KMS-11 (cell line): ENCODE measurements at regions not wholly inside any gene's neighbourhood (a gene's known extent, or its start where the extent isn't known, plus 50 kb on each side); places are given as distances from the start of the nearest gene placed in this dataset.

Experiments used
- H2AFZ ChIP-seq: fragments of 200-600 bp; sonication (generic); 2 replicates; pipeline ENCODE4 v1.6.1; 2016; ENCODE audit warnings: antibody characterized with exemption, mixed run types, low read depth
- H3K27ac ChIP-seq: fragments of 200-600 bp; sonication (generic); 2 replicates; pipeline ENCODE4 v1.6.1; 2016; ENCODE audit warnings: mild to moderate bottlenecking, mixed run types
- H3K27me3 ChIP-seq: fragments of 200-600 bp; sonication (generic); 2 replicates; pipeline ENCODE4 v1.6.1; 2017; ENCODE audit warnings: mild to moderate bottlenecking, low read depth, mixed run types, moderate library complexity; ENCODE audit not compliant: insufficient read depth
- H3K36me3 ChIP-seq: fragments of 200-600 bp; sonication (generic); 2 replicates; pipeline ENCODE4 v1.6.1; 2017; ENCODE audit warnings: mild to moderate bottlenecking, mixed run types; ENCODE audit not compliant: insufficient read depth
- H3K4me1 ChIP-seq: fragments of 200-600 bp; sonication (generic); 2 replicates; pipeline ENCODE4 v1.6.1; 2016; ENCODE audit warnings: mild to moderate bottlenecking, low read depth, mixed run types; ENCODE audit not compliant: poor library complexity, severe bottlenecking
- H3K4me2 ChIP-seq: fragments of 200-600 bp; sonication (generic); 2 replicates; pipeline ENCODE4 v1.7.0; 2016; ENCODE audit warnings: mild to moderate bottlenecking, mixed run types
- H3K4me3 ChIP-seq: fragments of 200-600 bp; sonication (generic); IDR thresholded peaks from 2 replicates; pipeline ENCODE4 v1.6.1; 2017; ENCODE audit warnings: low read depth, low read length, mixed read lengths; ENCODE audit not compliant: insufficient read depth
- H3K79me2 ChIP-seq: fragments of 200-600 bp; sonication (generic); 2 replicates; pipeline ENCODE4 v1.6.1; 2016; ENCODE audit warnings: low read depth, mixed run types; ENCODE audit not compliant: insufficient read depth
- H3K9ac ChIP-seq: fragments of 200-600 bp; sonication (generic); 2 replicates; pipeline ENCODE4 v1.6.1; 2016; ENCODE audit warnings: mild to moderate bottlenecking, mixed run types
- H4K20me1 ChIP-seq: fragments of 200-600 bp; sonication (generic); 2 replicates; pipeline ENCODE4 v1.6.1; 2016; ENCODE audit warnings: mild to moderate bottlenecking, mixed run types; ENCODE audit not compliant: insufficient read depth
- TF ChIP-seq, protein P1 (sequence below): fragments of 200-600 bp; sonication (generic); conservative IDR thresholded peaks from 2 replicates; pipeline ENCODE4 v1.6.1; 2017; ENCODE audit warnings: low read depth, mild to moderate bottlenecking, antibody characterized with exemption, low read length, moderate library complexity, mixed read lengths

- H4K20me1 ChIP-seq: no peaks in the 10 kb centered on the region
- H3K4me2 ChIP-seq: no peak overlapping the region
- H3K4me1 ChIP-seq: no peaks in the 10 kb centered on the region
- H3K36me3 ChIP-seq: no peaks in the 10 kb centered on the region
- H2AFZ ChIP-seq: no peak overlapping the region
- peaks cover 4% of the 10 kb centered on the region; the same call in 1 of the 2 replicates for H3K27me3 ChIP-seq
- no peak overlapping the region for H3K9ac ChIP-seq
- TF ChIP-seq, protein P1, sequence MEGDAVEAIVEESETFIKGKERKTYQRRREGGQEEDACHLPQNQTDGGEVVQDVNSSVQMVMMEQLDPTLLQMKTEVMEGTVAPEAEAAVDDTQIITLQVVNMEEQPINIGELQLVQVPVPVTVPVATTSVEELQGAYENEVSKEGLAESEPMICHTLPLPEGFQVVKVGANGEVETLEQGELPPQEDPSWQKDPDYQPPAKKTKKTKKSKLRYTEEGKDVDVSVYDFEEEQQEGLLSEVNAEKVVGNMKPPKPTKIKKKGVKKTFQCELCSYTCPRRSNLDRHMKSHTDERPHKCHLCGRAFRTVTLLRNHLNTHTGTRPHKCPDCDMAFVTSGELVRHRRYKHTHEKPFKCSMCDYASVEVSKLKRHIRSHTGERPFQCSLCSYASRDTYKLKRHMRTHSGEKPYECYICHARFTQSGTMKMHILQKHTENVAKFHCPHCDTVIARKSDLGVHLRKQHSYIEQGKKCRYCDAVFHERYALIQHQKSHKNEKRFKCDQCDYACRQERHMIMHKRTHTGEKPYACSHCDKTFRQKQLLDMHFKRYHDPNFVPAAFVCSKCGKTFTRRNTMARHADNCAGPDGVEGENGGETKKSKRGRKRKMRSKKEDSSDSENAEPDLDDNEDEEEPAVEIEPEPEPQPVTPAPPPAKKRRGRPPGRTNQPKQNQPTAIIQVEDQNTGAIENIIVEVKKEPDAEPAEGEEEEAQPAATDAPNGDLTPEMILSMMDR: no peak
- no peak overlapping the region for H3K27ac ChIP-seq
- H3K79me2 ChIP-seq: no peaks in the 10 kb centered on the region
- no peak overlapping the region for H3K4me3 ChIP-seq
These were observed 306.2 kb downstream of the MN1 start for GRCh38 chr22:27495325-27495724.

- Histone ChIP-seq H3K36me3 (no peaks in the 10 kb centered on the region), H2AFZ (no peak overlapping the region), H3K4me2 (no peak overlapping the region), H3K4me1 (no peaks in the 10 kb centered on the region), H3K79me2 (no peaks in the 10 kb centered on the region), H3K4me3 (no peak overlapping the region), H3K27ac (no peak overlapping the region), H3K27me3 (peaks cover 4% of the 10 kb centered on the region; the same call in 1 of the 2 replicates), H4K20me1 (no peaks in the 10 kb centered on the region), H3K9ac (no peak overlapping the region)
- TF ChIP-seq, protein P1: no peak
These were observed 302.4 kb downstream of the MN1 start for GRCh38 chr22:27499121-27499520.

DNA sequence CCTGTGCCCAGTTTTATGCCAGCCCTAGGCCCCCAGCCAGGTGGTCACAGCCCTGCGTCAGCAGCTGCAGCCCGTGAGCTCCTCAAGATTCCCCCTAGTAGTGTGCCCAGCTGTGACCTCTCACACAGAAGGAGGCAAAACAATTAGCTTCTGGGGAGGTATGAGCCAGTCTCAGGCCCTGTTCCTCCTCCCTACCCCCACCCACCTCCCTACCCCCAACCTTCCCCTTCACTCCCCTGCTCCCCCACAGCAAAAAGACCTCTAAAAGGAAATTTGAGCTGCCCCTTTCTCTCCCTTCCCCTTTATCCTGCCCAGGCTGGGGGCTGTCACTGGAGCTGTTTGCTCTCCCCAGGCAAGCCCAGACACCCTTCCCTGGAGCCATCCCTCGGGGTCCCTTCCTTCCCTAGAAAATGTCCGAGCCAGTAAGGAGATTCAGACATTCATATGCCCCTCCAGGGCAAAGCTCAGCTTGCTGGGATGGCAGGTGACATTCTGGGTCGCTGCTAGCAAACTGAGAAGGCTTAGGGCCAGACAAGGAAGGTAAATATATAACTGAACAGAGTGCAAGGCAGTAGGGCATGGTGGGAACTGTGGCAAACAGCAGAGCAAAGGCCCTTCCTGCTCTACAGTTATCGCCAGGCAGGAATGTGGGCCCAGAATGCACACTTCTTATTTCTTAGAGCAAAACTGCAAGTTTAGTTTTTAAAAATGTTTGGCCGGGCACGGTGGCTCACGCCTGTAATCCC, 300.2 kb downstream of the MN1 start:
- Histone ChIP-seq H3K4me2 (no peak overlapping the region), H3K27me3 (peaks cover 4% of the 10 kb centered on the region; the same call in 1 of the 2 replicates), H3K9ac (no peak overlapping the region), H3K4me3 (no peak overlapping the region), H3K4me1 (no peaks in the 10 kb centered on the region), H2AFZ (no peak overlapping the region), H3K27ac (no peak overlapping the region), H4K20me1 (no peaks in the 10 kb centered on the region), H3K36me3 (no peaks in the 10 kb centered on the region), H3K79me2 (no peaks in the 10 kb centered on the region)
- TF ChIP-seq, protein P1: no peak

DNA sequence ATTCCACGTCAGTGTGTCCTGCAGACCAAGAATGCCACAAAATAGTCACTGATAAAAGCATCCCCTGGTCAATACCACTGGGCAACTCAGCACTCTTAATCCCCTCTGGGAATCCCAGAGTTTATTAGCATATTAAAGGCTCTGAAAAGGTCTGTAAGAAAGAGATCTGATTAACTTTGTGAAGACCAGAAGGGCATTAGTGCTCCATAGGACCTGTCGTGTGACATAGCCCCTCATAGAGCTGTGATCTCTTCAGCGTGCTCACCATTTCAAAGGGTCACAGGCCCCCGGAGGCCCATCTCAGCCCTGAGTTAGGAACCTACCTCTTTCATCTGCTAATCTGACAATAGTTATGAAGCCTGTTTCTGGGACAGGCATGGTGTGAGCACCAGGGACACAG, 299.2 kb downstream of the MN1 start:
- H3K4me3 ChIP-seq: no peak overlapping the region
- H3K36me3 ChIP-seq: no peaks in the 10 kb centered on the region
- no peaks in the 10 kb centered on the region for H3K79me2 ChIP-seq
- TF ChIP-seq, protein P1: no peak
- no peak overlapping the region for H3K4me2 ChIP-seq
- no peak overlapping the region for H2AFZ ChIP-seq
- no peak overlapping the region for H3K9ac ChIP-seq
- H3K4me1 ChIP-seq: no peaks in the 10 kb centered on the region
- peaks cover 4% of the 10 kb centered on the region; the same call in 1 of the 2 replicates for H3K27me3 ChIP-seq
- no peak overlapping the region for H3K27ac ChIP-seq
- H4K20me1 ChIP-seq: no peaks in the 10 kb centered on the region
